Smooth muscle cell (in vitro differentiated cells): ENCODE measurements at regions not wholly inside any gene's neighbourhood (a gene's known extent, or its start where the extent isn't known, plus 50 kb on each side); places are given as distances from the start of the nearest gene placed in this dataset.

Experiments
- DNase-seq: peaks from one replicate; lab custom pipeline; 2025; ENCODE audit not compliant: unreplicated experiment; lab: John Stamatoyannopoulos, UW
- H2AFZ ChIP-seq: fragments of 200-600 bp; sonication (generic); 2 replicates; pipeline ENCODE4 v1.6.0; 2016; ENCODE audit warnings: antibody characterized with exemption, low read depth, mild to moderate bottlenecking
- H3F3A ChIP-seq: fragments of 200-600 bp; sonication (generic); 2 replicates; pipeline ENCODE4 v1.6.0; 2017; ENCODE audit warnings: antibody characterized with exemption, low read depth
- H3K27ac ChIP-seq: fragments of 200-600 bp; sonication (generic); 2 replicates; pipeline ENCODE4 v1.5.1; 2016; ENCODE audit warnings: low read depth, mild to moderate bottlenecking
- H3K27me3 ChIP-seq: fragments of 200-600 bp; sonication (generic); 2 replicates; pipeline ENCODE4 v1.6.1; 2016; ENCODE audit warnings: low read depth, mild to moderate bottlenecking
- H3K36me3 ChIP-seq: fragments of 200-600 bp; sonication (generic); 2 replicates; pipeline ENCODE4 v1.5.1; 2016; ENCODE audit warnings: low read depth
- H3K4me1 ChIP-seq: fragments of 200-600 bp; sonication (generic); 2 replicates; pipeline ENCODE4 v1.5.1; 2016; ENCODE audit warnings: low read depth
- H3K4me2 ChIP-seq: fragments of 200-600 bp; sonication (generic); 2 replicates; pipeline ENCODE4 v1.6.0; 2016; ENCODE audit warnings: mild to moderate bottlenecking
- H3K4me3 ChIP-seq: fragments of 200-600 bp; sonication (generic); 2 replicates; pipeline ENCODE4 v1.5.1; 2016; ENCODE audit warnings: mild to moderate bottlenecking
- H3K79me2 ChIP-seq: fragments of 200-600 bp; sonication (generic); 2 replicates; pipeline ENCODE4 v1.6.0; 2016; ENCODE audit warnings: low read depth, mild to moderate bottlenecking
- H3K9ac ChIP-seq: fragments of 200-600 bp; sonication (generic); 2 replicates; pipeline ENCODE4 v1.6.0; 2016; ENCODE audit warnings: low read depth
- H3K9me3 ChIP-seq: fragments of 200-600 bp; sonication (generic); replicated peaks from 2 replicates; pipeline ENCODE4 v1.5.1; 2016; ENCODE audit warnings: low read depth
- H4K20me1 ChIP-seq: fragments of 200-600 bp; sonication (generic); 2 replicates; pipeline ENCODE4 v1.6.0; 2016; ENCODE audit warnings: low read depth
- WGBS: methylation state at CpG from one replicate; pipeline ENCODE4 v1.1.7; 2016; ENCODE audit warnings: low lambda C conversion rate; 5-methylcytosine and 5-hydroxymethylcytosine counted together
- TF ChIP-seq, protein P1 (sequence below): fragments of 200-600 bp; sonication (generic); IDR thresholded peaks from 2 replicates; pipeline ENCODE4 v1.5.1; 2017; ENCODE audit warnings: borderline replicate concordance, mild to moderate bottlenecking, antibody characterized with exemption; ENCODE audit not compliant: insufficient read depth, poor library complexity, severe bottlenecking

DNA sequence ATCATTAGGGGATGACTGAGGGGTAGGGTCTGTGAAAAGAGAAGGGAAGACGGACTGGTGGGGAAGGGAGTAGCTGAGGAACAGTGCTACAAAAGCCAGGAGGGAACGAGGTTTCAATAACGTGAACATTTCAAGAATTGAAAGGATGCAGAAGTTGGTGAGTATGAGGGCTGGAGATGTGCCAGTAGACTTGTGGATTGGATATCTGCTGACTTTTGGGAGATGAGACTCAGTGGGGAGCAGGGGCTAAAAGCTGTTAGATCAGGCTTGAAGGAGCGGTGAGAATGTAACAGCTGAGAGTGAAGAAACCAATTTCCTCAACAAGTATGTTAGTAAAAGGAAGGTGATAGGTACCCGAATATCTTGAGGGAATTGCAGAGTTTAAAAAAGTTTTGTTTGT is 65.2 kb downstream of the GTPBP8 start:
- TF ChIP-seq, protein P1, sequence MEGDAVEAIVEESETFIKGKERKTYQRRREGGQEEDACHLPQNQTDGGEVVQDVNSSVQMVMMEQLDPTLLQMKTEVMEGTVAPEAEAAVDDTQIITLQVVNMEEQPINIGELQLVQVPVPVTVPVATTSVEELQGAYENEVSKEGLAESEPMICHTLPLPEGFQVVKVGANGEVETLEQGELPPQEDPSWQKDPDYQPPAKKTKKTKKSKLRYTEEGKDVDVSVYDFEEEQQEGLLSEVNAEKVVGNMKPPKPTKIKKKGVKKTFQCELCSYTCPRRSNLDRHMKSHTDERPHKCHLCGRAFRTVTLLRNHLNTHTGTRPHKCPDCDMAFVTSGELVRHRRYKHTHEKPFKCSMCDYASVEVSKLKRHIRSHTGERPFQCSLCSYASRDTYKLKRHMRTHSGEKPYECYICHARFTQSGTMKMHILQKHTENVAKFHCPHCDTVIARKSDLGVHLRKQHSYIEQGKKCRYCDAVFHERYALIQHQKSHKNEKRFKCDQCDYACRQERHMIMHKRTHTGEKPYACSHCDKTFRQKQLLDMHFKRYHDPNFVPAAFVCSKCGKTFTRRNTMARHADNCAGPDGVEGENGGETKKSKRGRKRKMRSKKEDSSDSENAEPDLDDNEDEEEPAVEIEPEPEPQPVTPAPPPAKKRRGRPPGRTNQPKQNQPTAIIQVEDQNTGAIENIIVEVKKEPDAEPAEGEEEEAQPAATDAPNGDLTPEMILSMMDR: no peak
- H3K4me1 ChIP-seq: peaks cover 11% of the 10 kb centered on the region
- H3K4me2 ChIP-seq: no peak overlapping the region
- no peak overlapping the region for H3K27ac ChIP-seq
- WGBS: 96% methylated on average over 5 of the region's 5 CpGs
- no peaks in the 10 kb centered on the region for H3K9me3 ChIP-seq
- no peak for DNase-seq
- peaks cover 6% of the 10 kb centered on the region for H3K27me3 ChIP-seq
- H2AFZ ChIP-seq: no peak overlapping the region
- no peak overlapping the region for H3K4me3 ChIP-seq
- no peaks in the 10 kb centered on the region for H3K36me3 ChIP-seq
- H4K20me1 ChIP-seq: no peaks in the 10 kb centered on the region
- H3F3A ChIP-seq: no peaks in the 10 kb centered on the region
- H3K79me2 ChIP-seq: no peaks in the 10 kb centered on the region
- H3K9ac ChIP-seq: no peak overlapping the region

DNA sequence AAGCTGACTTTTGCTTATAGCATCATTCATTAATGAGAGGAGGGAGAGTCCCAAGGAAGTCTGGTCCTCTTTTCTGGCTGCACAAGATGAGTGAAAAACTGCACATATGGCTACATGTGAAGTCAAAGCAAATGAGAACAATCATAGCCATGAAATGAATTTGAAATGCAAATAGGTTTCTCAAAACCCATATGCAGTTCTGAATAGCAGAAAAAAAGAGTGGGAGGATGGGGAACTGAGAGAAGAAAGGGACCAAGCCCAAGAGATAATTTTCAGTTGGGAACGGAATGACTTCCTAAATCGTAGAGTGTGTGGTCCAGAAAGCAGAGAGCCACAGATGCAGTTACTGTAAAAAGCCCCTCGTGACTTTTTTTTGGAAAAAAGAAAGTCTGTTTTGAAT is 66.3 kb downstream of the GTPBP8 start:
- Histone ChIP-seq H3F3A (no peaks in the 10 kb centered on the region), H3K79me2 (no peaks in the 10 kb centered on the region), H3K9me3 (no peaks in the 10 kb centered on the region), H3K27me3 (peaks cover 6% of the 10 kb centered on the region), H3K4me1 (peaks cover 5% of the 10 kb centered on the region), H3K36me3 (no peaks in the 10 kb centered on the region), H3K9ac (no peak overlapping the region), H3K4me3 (no peak overlapping the region), H4K20me1 (no peaks in the 10 kb centered on the region), H3K27ac (no peak overlapping the region), H3K4me2 (no peak overlapping the region), H2AFZ (no peak overlapping the region)
- DNase-seq: no peak
- TF ChIP-seq, protein P1: no peak
- 91% methylated on average over 3 of the region's 3 CpGs for WGBS

DNA sequence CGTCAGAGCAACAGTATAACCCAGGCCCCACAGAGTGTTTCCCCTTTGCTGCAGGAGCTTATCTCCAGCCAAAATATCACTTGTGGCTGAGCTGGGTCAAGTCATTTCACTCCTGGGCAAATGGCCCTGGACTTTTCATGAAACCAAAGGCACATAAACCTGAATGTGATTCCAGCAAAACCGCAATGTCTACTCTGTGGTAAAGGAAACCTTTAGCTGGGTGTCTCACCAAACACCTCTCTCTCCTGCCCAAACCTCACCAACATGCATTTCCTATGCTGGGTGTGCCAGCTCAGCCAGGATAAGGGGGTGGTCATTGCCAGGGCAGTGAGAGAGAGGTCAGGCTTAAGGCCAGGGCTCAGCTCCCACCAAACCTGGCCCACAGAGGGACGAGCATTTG is 67.4 kb downstream of the GTPBP8 start:
- Histone ChIP-seq H3K79me2 (no peaks in the 10 kb centered on the region), H3F3A (no peaks in the 10 kb centered on the region), H3K4me2 (no peak overlapping the region), H2AFZ (no peak overlapping the region), H3K36me3 (no peaks in the 10 kb centered on the region), H3K9me3 (no peaks in the 10 kb centered on the region), H3K4me1 (peaks cover 5% of the 10 kb centered on the region), H3K27ac (no peak overlapping the region), H4K20me1 (no peaks in the 10 kb centered on the region), H3K27me3 (peaks cover 6% of the 10 kb centered on the region), H3K9ac (no peak overlapping the region), H3K4me3 (no peak overlapping the region)
- 88% methylated on average over 3 of the region's 3 CpGs for WGBS
- TF ChIP-seq, protein P1: no peak
- DNase-seq: no peak

DNA sequence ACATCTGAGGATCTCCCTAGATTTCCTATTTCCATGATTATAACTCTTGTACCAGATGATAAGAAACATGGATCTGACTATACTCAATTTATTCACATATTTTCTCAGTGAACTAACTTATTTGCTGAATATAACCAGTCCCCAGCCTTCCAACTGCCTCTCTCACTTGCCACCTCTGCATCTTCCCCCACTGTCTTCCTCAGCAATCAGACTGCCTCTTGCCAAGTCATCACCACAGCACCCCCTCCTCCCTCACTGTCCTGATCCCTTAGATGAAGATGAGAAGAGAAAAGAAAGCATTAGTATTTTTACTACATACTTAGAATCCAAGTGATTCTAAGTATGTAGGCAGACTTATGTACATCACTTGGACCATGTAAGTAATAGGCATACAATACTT is 71.9 kb downstream of the GTPBP8 start:
- H3F3A ChIP-seq: no peaks in the 10 kb centered on the region
- H3K79me2 ChIP-seq: no peaks in the 10 kb centered on the region
- no peaks in the 10 kb centered on the region for H3K9me3 ChIP-seq
- no peak overlapping the region for H3K9ac ChIP-seq
- no peak overlapping the region for H3K27ac ChIP-seq
- no peak for DNase-seq
- H2AFZ ChIP-seq: no peak overlapping the region
- no peaks in the 10 kb centered on the region for H3K4me1 ChIP-seq
- no peaks in the 10 kb centered on the region for H3K36me3 ChIP-seq
- H3K4me2 ChIP-seq: no peak overlapping the region
- no peaks in the 10 kb centered on the region for H4K20me1 ChIP-seq
- TF ChIP-seq, protein P1: no peak
- no peaks in the 10 kb centered on the region for H3K27me3 ChIP-seq
- H3K4me3 ChIP-seq: no peak overlapping the region
